ENCODE measurements at regions not wholly inside any gene's neighbourhood (a gene's known extent, or its start where the extent isn't known, plus 50 kb on each side); places are given as distances from the start of the nearest gene placed in this dataset.
"Not testable (repeated sequence)": the region's sequence is repeated elsewhere in the genome, so short reads cannot be mapped to it uniquely, and the experiment has no call there.

- no peak for TF ChIP-seq ZZZ3 (IDR thresholded peaks at IDR 0.05; ENCODE audit: control insufficient read depth, insufficient read length, low read depth)
Observed at GRCh38 chr16:34078691-34079090, 619.3 kb downstream of the TP53TG3F start (continued).

GRCh38 chr16:34085038-34085437 lies 625.6 kb downstream of the TP53TG3F start:
- in situ Hi-C loops (cut with MboI); ATAC-seq; H2AFZ ChIP-seq (ENCODE audit: control insufficient read depth, low read depth, low read length); POLR2A ChIA-PET; H3K9me3 ChIP-seq (replicated peaks; ENCODE audit: control insufficient read depth, insufficient read depth, low read length); RAD21 ChIA-PET (ENCODE audit: unreplicated experiment); H3K4me2 ChIP-seq (ENCODE audit: control insufficient read depth, insufficient read depth); SMC1A ChIA-PET (ENCODE audit: uncharacterized antibody, unreplicated experiment); BruUV-seq (replicated peaks); H3K27ac ChIP-seq (ENCODE audit: control insufficient read depth, insufficient read depth); H3K9ac ChIP-seq (ENCODE audit: control insufficient read depth, insufficient read depth, low read length); H3K4me1 ChIP-seq (ENCODE audit: control insufficient read depth, insufficient read depth, low read length); H3K4me3 ChIP-seq; H3K36me3 ChIP-seq (ENCODE audit: control insufficient read depth in 2 of 2, insufficient read depth in 2 of 2, low read length in 1 of 2); H4K20me1 ChIP-seq (ENCODE audit: control insufficient read depth, insufficient read depth); CTCF ChIA-PET; H3K27me3 ChIP-seq (replicated peaks in 1 of 2; ENCODE audit: control insufficient read depth in 2 of 2, insufficient read depth in 2 of 2, low read length in 1 of 2); intact Hi-C loops (cut with micrococcal nuclease; ENCODE audit: unreplicated experiment); FAIRE-seq; DNase-seq (ENCODE audit: low read depth, low spot score); H3K79me2 ChIP-seq (ENCODE audit: control insufficient read depth, insufficient read depth, low read length): not testable (repeated sequence)
- WGBS (ENCODE audit: insufficient coverage, insufficient replicate concordance, low lambda C conversion rate, missing lambda C conversion rate), result 28% methylated on average over 5 of the region's 5 CpGs

GRCh38 chr16:34095006-34095405 lies 635.6 kb downstream of the TP53TG3F start:
- H3K27me3 ChIP-seq (replicated peaks in 1 of 2; ENCODE audit: control insufficient read depth in 2 of 2, insufficient read depth in 2 of 2, low read length in 1 of 2); H3K9me3 ChIP-seq (replicated peaks; ENCODE audit: control insufficient read depth, insufficient read depth, low read length); H3K36me3 ChIP-seq (ENCODE audit: control insufficient read depth in 2 of 2, insufficient read depth in 2 of 2, low read length in 1 of 2); H3K27ac ChIP-seq (ENCODE audit: control insufficient read depth, insufficient read depth); H3K4me3 ChIP-seq; POLR2A ChIA-PET; in situ Hi-C loops (cut with MboI); BruUV-seq (replicated peaks); H3K9ac ChIP-seq (ENCODE audit: control insufficient read depth, insufficient read depth, low read length); CTCF ChIA-PET; DNase-seq (ENCODE audit: low read depth, low spot score); ATAC-seq; intact Hi-C loops (cut with micrococcal nuclease; ENCODE audit: unreplicated experiment); H3K79me2 ChIP-seq (ENCODE audit: control insufficient read depth, insufficient read depth, low read length); RAD21 ChIA-PET (ENCODE audit: unreplicated experiment); H3K4me1 ChIP-seq (ENCODE audit: control insufficient read depth, insufficient read depth, low read length); SMC1A ChIA-PET (ENCODE audit: uncharacterized antibody, unreplicated experiment); H2AFZ ChIP-seq (ENCODE audit: control insufficient read depth, low read depth, low read length); FAIRE-seq; H3K4me2 ChIP-seq (ENCODE audit: control insufficient read depth, insufficient read depth); H4K20me1 ChIP-seq (ENCODE audit: control insufficient read depth, insufficient read depth): not testable (repeated sequence)
- 52% methylated on average over 14 of the region's 14 CpGs for WGBS (ENCODE audit: insufficient coverage, insufficient replicate concordance, low lambda C conversion rate, missing lambda C conversion rate)

- H3K9ac ChIP-seq (ENCODE audit: control insufficient read depth, insufficient read depth, low read length); H2AFZ ChIP-seq (ENCODE audit: control insufficient read depth, low read depth, low read length); H3K4me3 ChIP-seq; H3K27ac ChIP-seq (ENCODE audit: control insufficient read depth, insufficient read depth); POLR2A ChIA-PET; H4K20me1 ChIP-seq (ENCODE audit: control insufficient read depth, insufficient read depth); SMC1A ChIA-PET (ENCODE audit: uncharacterized antibody, unreplicated experiment); H3K36me3 ChIP-seq (ENCODE audit: control insufficient read depth in 2 of 2, insufficient read depth in 2 of 2, low read length in 1 of 2); H3K79me2 ChIP-seq (ENCODE audit: control insufficient read depth, insufficient read depth, low read length); intact Hi-C loops (cut with micrococcal nuclease; ENCODE audit: unreplicated experiment); FAIRE-seq; H3K9me3 ChIP-seq (replicated peaks; ENCODE audit: control insufficient read depth, insufficient read depth, low read length); H3K4me1 ChIP-seq (ENCODE audit: control insufficient read depth, insufficient read depth, low read length); DNase-seq (ENCODE audit: low read depth, low spot score); in situ Hi-C loops (cut with MboI); H3K27me3 ChIP-seq (replicated peaks in 1 of 2; ENCODE audit: control insufficient read depth in 2 of 2, insufficient read depth in 2 of 2, low read length in 1 of 2); H3K4me2 ChIP-seq (ENCODE audit: control insufficient read depth, insufficient read depth); ATAC-seq; RAD21 ChIA-PET (ENCODE audit: unreplicated experiment); CTCF ChIA-PET; BruUV-seq (replicated peaks): not testable (repeated sequence)
- 10% methylated on average over 4 of the region's 4 CpGs for WGBS (ENCODE audit: insufficient coverage, insufficient replicate concordance, low lambda C conversion rate, missing lambda C conversion rate)
Observed at GRCh38 chr16:34096911-34097310, 637.5 kb downstream of the TP53TG3F start.

- H3K9me3 ChIP-seq (replicated peaks; ENCODE audit: control insufficient read depth, insufficient read depth, low read length); H2AFZ ChIP-seq (ENCODE audit: control insufficient read depth, low read depth, low read length); CTCF ChIA-PET; H4K20me1 ChIP-seq (ENCODE audit: control insufficient read depth, insufficient read depth); ATAC-seq; in situ Hi-C loops (cut with MboI); H3K27ac ChIP-seq (ENCODE audit: control insufficient read depth, insufficient read depth); H3K36me3 ChIP-seq (ENCODE audit: control insufficient read depth in 2 of 2, insufficient read depth in 2 of 2, low read length in 1 of 2); H3K4me3 ChIP-seq; intact Hi-C loops (cut with micrococcal nuclease; ENCODE audit: unreplicated experiment); H3K9ac ChIP-seq (ENCODE audit: control insufficient read depth, insufficient read depth, low read length); H3K4me2 ChIP-seq (ENCODE audit: control insufficient read depth, insufficient read depth); BruUV-seq (replicated peaks); SMC1A ChIA-PET (ENCODE audit: uncharacterized antibody, unreplicated experiment); H3K27me3 ChIP-seq (replicated peaks in 1 of 2; ENCODE audit: control insufficient read depth in 2 of 2, insufficient read depth in 2 of 2, low read length in 1 of 2); FAIRE-seq; H3K79me2 ChIP-seq (ENCODE audit: control insufficient read depth, insufficient read depth, low read length); POLR2A ChIA-PET; RAD21 ChIA-PET (ENCODE audit: unreplicated experiment); H3K4me1 ChIP-seq (ENCODE audit: control insufficient read depth, insufficient read depth, low read length): not testable (repeated sequence)
- 49% methylated on average over 3 of the region's 3 CpGs for WGBS (ENCODE audit: insufficient coverage, insufficient replicate concordance, low lambda C conversion rate, missing lambda C conversion rate)
- peak; percentile 4 for DNase-seq (ENCODE audit: low read depth, low spot score)
Observed at GRCh38 chr16:34097326-34097725, 637.9 kb downstream of the TP53TG3F start.
